NAMALWA (cell line): ENCODE measurements at regions not wholly inside any gene's neighbourhood (a gene's known extent, or its start where the extent isn't known, plus 50 kb on each side); places are given as distances from the start of the nearest gene placed in this dataset.
"Not testable (repeated sequence)": the region's sequence is repeated elsewhere in the genome, so short reads cannot be mapped to it uniquely, and the experiment has no call there.

Source experiments
- DNase-seq: peaks from one replicate; pipeline ENCODE4 v3.0.0-alpha.2; 2015; ENCODE audit warnings: low spot score

GRCh38 chr10:118966076-118966849, 63.3 kb upstream of the NANOS1 start:
- DNase-seq, result no peak

GRCh38 chr10:118966850-118967125, 62.7 kb upstream of the NANOS1 start:
- DNase-seq, result no peak

- no peak for DNase-seq
Observed at GRCh38 chr10:118967160-118967559, 62.4 kb upstream of the NANOS1 start.

GRCh38 chr10:118968060-118968459, 61.5 kb upstream of the NANOS1 start:
- no peak for DNase-seq

GRCh38 chr10:118968482-118968881, 61.0 kb upstream of the NANOS1 start:
- DNase-seq, result no peak

GRCh38 chr10:118969014-118969413, 60.5 kb upstream of the NANOS1 start:
- no peak for DNase-seq

GRCh38 chr10:118970770-118971169, 58.7 kb upstream of the NANOS1 start:
- DNase-seq, result no peak

GRCh38 chr10:118971187-118971586, 58.3 kb upstream of the NANOS1 start:
- no peak for DNase-seq

GRCh38 chr10:118971876-118972275, 57.6 kb upstream of the NANOS1 start:
- DNase-seq, result peak; percentile 12

- DNase-seq, result no peak
Observed at GRCh38 chr10:118973744-118974143, 55.8 kb upstream of the NANOS1 start.

GRCh38 chr10:118974951-118975350, 54.6 kb upstream of the NANOS1 start:
- no peak for DNase-seq

GRCh38 chr10:118976219-118976618, 53.3 kb upstream of the NANOS1 start:
- DNase-seq, result not testable (repeated sequence)

GRCh38 chr10:118977022-118977599, 52.4 kb upstream of the NANOS1 start:
- DNase-seq, result no peak

GRCh38 chr10:118977835-118978234, 51.7 kb upstream of the NANOS1 start:
- no peak for DNase-seq

- DNase-seq, result no peak
Observed at GRCh38 chr10:118978316-118978997, 51.1 kb upstream of the NANOS1 start.

GRCh38 chr10:118978998-118979350, 50.5 kb upstream of the NANOS1 start:
- DNase-seq, result no peak

- DNase-seq, result no peak
Observed at GRCh38 chr10:118979661-118980060, 49.9 kb upstream of the NANOS1 start.
